ENCODE measurements at regions not wholly inside any gene's neighbourhood (a gene's known extent, or its start where the extent isn't known, plus 50 kb on each side); places are given as distances from the start of the nearest gene placed in this dataset.

GRCh38 chr11:19436932-19437331 lies 196.2 kb upstream of the E2F8 start:
- Histone ChIP-seq H3K4me3 (no peak overlapping the region), H3K27ac (ENCODE audit: low read depth in 1 of 2, low read length in 1 of 2) (no peak overlapping the region), H3K36me3 (ENCODE audit: control insufficient read depth in 4 of 4, insufficient read depth in 4 of 4, low read length in 4 of 4) (no peaks in the 10 kb centered on the region), H3K4me1 (ENCODE audit: control insufficient read depth in 5 of 5, insufficient read depth in 5 of 5, low read length in 5 of 5) (peaks cover 0 to 13% (median 8%) of the 10 kb centered on the region in 5 donors), H3K27me3 (ENCODE audit: control insufficient read depth in 3 of 3, insufficient read depth in 3 of 3, low read length in 2 of 3) (peaks cover 0 to 29% (median 20%) of the 10 kb centered on the region in 3 donors), H3K9me3 (ENCODE audit: control insufficient read depth in 4 of 4, insufficient read depth in 3 of 4, low read length in 3 of 4) (no peaks in the 10 kb centered on the region), H3K9ac (ENCODE audit: insufficient read depth in 1 of 2, low read length in 2 of 2) (no peak overlapping the region)
- ATAC-seq (ENCODE audit: insufficient read depth, low FRiP score) (no peak), DNase-seq (no peak)
- no peak for TF ChIP-seq CTCF (IDR thresholded peaks at IDR 0.05; ENCODE audit: control extremely low read depth, extremely low read depth)

- peaks cover 0 to 36% (median 17%) of the 10 kb centered on the region in 3 donors for H3K27me3 ChIP-seq (ENCODE audit: control insufficient read depth in 3 of 3, insufficient read depth in 3 of 3, low read length in 2 of 3)
- no peak for TF ChIP-seq CTCF (IDR thresholded peaks at IDR 0.05; ENCODE audit: control extremely low read depth, extremely low read depth)
- no peaks in the 10 kb centered on the region for H3K36me3 ChIP-seq (ENCODE audit: control insufficient read depth in 4 of 4, insufficient read depth in 4 of 4, low read length in 4 of 4)
- H3K27ac ChIP-seq (ENCODE audit: low read depth in 1 of 2, low read length in 1 of 2) = no peak overlapping the region
- ATAC-seq (ENCODE audit: insufficient read depth, low FRiP score) (no peak), DNase-seq (no peak)
- H3K4me1 ChIP-seq (ENCODE audit: control insufficient read depth in 5 of 5, insufficient read depth in 5 of 5, low read length in 5 of 5) = peaks cover 0 to 5% (median 0%) of the 10 kb centered on the region in 5 donors
- no peaks in the 10 kb centered on the region for H3K9me3 ChIP-seq (ENCODE audit: control insufficient read depth in 4 of 4, insufficient read depth in 3 of 4, low read length in 3 of 4)
- no peak overlapping the region for H3K9ac ChIP-seq (ENCODE audit: insufficient read depth in 1 of 2, low read length in 2 of 2)
- no peak overlapping the region for H3K4me3 ChIP-seq
- WGBS, 2 donors = 92% methylated on average over 5 of the region's 5 CpGs
These were observed 194.7 kb upstream of the E2F8 start for GRCh38 chr11:19435306-19435989.

GRCh38 chr11:19433791-19434190 lies 193.0 kb upstream of the E2F8 start:
- Histone ChIP-seq H3K4me3 (no peak overlapping the region), H3K9ac (ENCODE audit: insufficient read depth in 1 of 2, low read length in 2 of 2) (no peak overlapping the region), H3K9me3 (ENCODE audit: control insufficient read depth in 4 of 4, insufficient read depth in 3 of 4, low read length in 3 of 4) (no peaks in the 10 kb centered on the region), H3K36me3 (ENCODE audit: control insufficient read depth in 4 of 4, insufficient read depth in 4 of 4, low read length in 4 of 4) (no peaks in the 10 kb centered on the region), H3K27me3 (ENCODE audit: control insufficient read depth in 3 of 3, insufficient read depth in 3 of 3, low read length in 2 of 3) (peaks cover 0 to 37% (median 8%) of the 10 kb centered on the region in 3 donors), H3K4me1 (ENCODE audit: control insufficient read depth in 5 of 5, insufficient read depth in 5 of 5, low read length in 5 of 5) (peaks cover 0 to 5% (median 0%) of the 10 kb centered on the region in 5 donors), H3K27ac (ENCODE audit: low read depth in 1 of 2, low read length in 1 of 2) (no peak overlapping the region)
- 89% methylated on average over 1 of the region's 1 CpG for WGBS, 2 donors
- TF ChIP-seq CTCF (IDR thresholded peaks at IDR 0.05; ENCODE audit: control extremely low read depth, extremely low read depth) = no peak
- ATAC-seq (ENCODE audit: insufficient read depth, low FRiP score) = no peak
- no peak for DNase-seq

- DNase-seq (no peak), ATAC-seq (ENCODE audit: insufficient read depth, low FRiP score) (no peak)
- no peak overlapping the region for H3K27ac ChIP-seq (ENCODE audit: low read depth in 1 of 2, low read length in 1 of 2)
- no peak for TF ChIP-seq CTCF (IDR thresholded peaks at IDR 0.05; ENCODE audit: control extremely low read depth, extremely low read depth)
- peaks cover 0 to 38% (median 6%) of the 10 kb centered on the region in 3 donors for H3K27me3 ChIP-seq (ENCODE audit: control insufficient read depth in 3 of 3, insufficient read depth in 3 of 3, low read length in 2 of 3)
- no peak overlapping the region for H3K4me3 ChIP-seq
- peaks cover 0 to 5% (median 0%) of the 10 kb centered on the region in 5 donors for H3K4me1 ChIP-seq (ENCODE audit: control insufficient read depth in 5 of 5, insufficient read depth in 5 of 5, low read length in 5 of 5)
- no peaks in the 10 kb centered on the region for H3K36me3 ChIP-seq (ENCODE audit: control insufficient read depth in 4 of 4, insufficient read depth in 4 of 4, low read length in 4 of 4)
- no peak overlapping the region for H3K9ac ChIP-seq (ENCODE audit: insufficient read depth in 1 of 2, low read length in 2 of 2)
- 85 to 90% methylated on average over 2 of the region's 2 CpGs for WGBS, 2 donors
- H3K9me3 ChIP-seq (ENCODE audit: control insufficient read depth in 4 of 4, insufficient read depth in 3 of 4, low read length in 3 of 4) = no peaks in the 10 kb centered on the region
These were observed 192.6 kb upstream of the E2F8 start for GRCh38 chr11:19433367-19433766.

Measured in lung (tissue), 11 donors.